Hematopoietic multipotent progenitor cell treated with erythropoietin and hydrocortisone succinate and interleukin-3 and kit ligand, for 15 days (in vitro differentiated cells): ENCODE measurements at regions not wholly inside any gene's neighbourhood (a gene's known extent, or its start where the extent isn't known, plus 50 kb on each side); places are given as distances from the start of the nearest gene placed in this dataset.

Experiments
- DNase-seq: peaks from one replicate; pipeline ENCODE4 v3.0.0-alpha.2; 2015; ENCODE audit warnings: low spot score

GRCh38 chr18:29157057-29157780, 980.3 kb upstream of the CDH2 start:
- no peak for DNase-seq

- DNase-seq = no peak
Measured at GRCh38 chr18:29156531-29156930, 979.6 kb upstream of the CDH2 start.

- DNase-seq = no peak
Measured at GRCh38 chr18:29154758-29155725, 978.1 kb upstream of the CDH2 start.

- DNase-seq = no peak
Measured at GRCh38 chr18:29154196-29154757, 977.3 kb upstream of the CDH2 start.

GRCh38 chr18:29153091-29153490, 976.2 kb upstream of the CDH2 start:
- DNase-seq = no peak

GRCh38 chr18:29147944-29148343, 971.0 kb upstream of the CDH2 start:
- DNase-seq = no peak

GRCh38 chr18:29146068-29146467, 969.1 kb upstream of the CDH2 start:
- no peak for DNase-seq

- DNase-seq = no peak
Measured at GRCh38 chr18:29140590-29140989, 963.7 kb upstream of the CDH2 start.

- no peak for DNase-seq
Measured at GRCh38 chr18:29137773-29138495, 961.0 kb upstream of the CDH2 start.

GRCh38 chr18:29123706-29124530, 947.0 kb upstream of the CDH2 start:
- DNase-seq = no peak

- no peak for DNase-seq
Measured at GRCh38 chr18:29104671-29105070, 927.7 kb upstream of the CDH2 start.

GRCh38 chr18:29104227-29104626, 927.3 kb upstream of the CDH2 start:
- no peak for DNase-seq

- DNase-seq = no peak
Measured at GRCh38 chr18:29096079-29096770, 919.3 kb upstream of the CDH2 start.

GRCh38 chr18:29087616-29088246, 910.8 kb upstream of the CDH2 start:
- DNase-seq = no peak

- no peak for DNase-seq
Measured at GRCh38 chr18:29084120-29084519, 907.2 kb upstream of the CDH2 start.

GRCh38 chr18:29083545-29083944, 906.6 kb upstream of the CDH2 start:
- DNase-seq = no peak

- no peak for DNase-seq
Measured at GRCh38 chr18:29080946-29081345, 904.0 kb upstream of the CDH2 start.

- no peak for DNase-seq
Measured at GRCh38 chr18:29078273-29078672, 901.3 kb upstream of the CDH2 start.

- DNase-seq = no peak
Measured at GRCh38 chr18:29077344-29077743, 900.4 kb upstream of the CDH2 start.

GRCh38 chr18:29076645-29077044, 899.7 kb upstream of the CDH2 start:
- no peak for DNase-seq
